Keratinocyte (primary cell): ENCODE measurements at regions not wholly inside any gene's neighbourhood (a gene's known extent, or its start where the extent isn't known, plus 50 kb on each side); places are given as distances from the start of the nearest gene placed in this dataset.

ENCODE experiments used
- DNase-seq: peaks from one replicate; pipeline ENCODE4 v3.0.0-alpha.2; 2011; ENCODE audit warnings: low read depth, missing footprints, low spot score
- FAIRE-seq: peaks from 2 replicates; lab custom pipeline; 2011; peaks lifted over from hg19 to GRCh38; lab: Jason Lieb, UNC
- H2AFZ ChIP-seq: 2 replicates; pipeline ENCODE4 v1.6.0; 2012; ENCODE audit warnings: low read length, control low read depth, inconsistent platforms; ENCODE audit not compliant: control insufficient read depth
- H3K27ac ChIP-seq: 2 replicates; pipeline ENCODE4 v1.5.1; 2011; ENCODE audit warnings: low read length; ENCODE audit not compliant: control insufficient read depth, insufficient read depth
- H3K27me3 ChIP-seq: 3 replicates; pipeline ENCODE4 v1.6.0; 2011; ENCODE audit warnings: low read length; ENCODE audit not compliant: control insufficient read depth, insufficient read depth; ENCODE audit errors: extremely low read depth
- H3K36me3 ChIP-seq, 2 experiments: 2 replicates in 1 of 2; 3 replicates in 1 of 2; pipeline ENCODE4 v1.5.1; 2011; ENCODE audit warnings: low read length in 2 of 2, mild to moderate bottlenecking in 1 of 2; ENCODE audit not compliant: control insufficient read depth in 2 of 2, insufficient read depth in 2 of 2; ENCODE audit errors: extremely low read depth in 1 of 2
- H3K4me1 ChIP-seq: 3 replicates; pipeline ENCODE4 v1.5.1; 2011; ENCODE audit warnings: low read length; ENCODE audit not compliant: control insufficient read depth, insufficient read depth; ENCODE audit errors: extremely low read depth
- H3K4me2 ChIP-seq: 3 replicates; pipeline ENCODE4 v1.6.0; 2011; ENCODE audit warnings: low read depth, low read length; ENCODE audit not compliant: control insufficient read depth, insufficient read depth; ENCODE audit errors: extremely low read depth
- H3K4me3 ChIP-seq, 3 experiments: fragments of 200-600 bp in 1 of 3; sonication (generic) in 1 of 3; 2 replicates in 2 of 3; 3 replicates in 1 of 3; pipeline ENCODE4 v1.5.1; 2011 to 2016; ENCODE audit warnings: low read length in 3 of 3, mild to moderate bottlenecking in 3 of 3, control low read depth in 2 of 3, inconsistent platforms in 1 of 3, low read depth in 1 of 3, mixed read lengths in 1 of 3, mixed run types in 1 of 3, moderate library complexity in 1 of 3; ENCODE audit not compliant: control insufficient read depth in 2 of 3, insufficient read depth in 2 of 3; ENCODE audit errors: extremely low read depth in 1 of 3
- H3K79me2 ChIP-seq: 2 replicates; pipeline ENCODE4 v1.6.0; 2012; ENCODE audit warnings: low read length; ENCODE audit not compliant: control insufficient read depth, insufficient read depth
- H3K9ac ChIP-seq: 3 replicates; pipeline ENCODE4 v1.6.0; 2011; ENCODE audit warnings: low read length; ENCODE audit not compliant: control insufficient read depth, insufficient read depth; ENCODE audit errors: extremely low read depth
- H3K9me1 ChIP-seq: 3 replicates; pipeline ENCODE4 v1.6.0; 2011; ENCODE audit warnings: low read length; ENCODE audit not compliant: control insufficient read depth, insufficient read depth; ENCODE audit errors: extremely low read depth
- H3K9me3 ChIP-seq: 2 replicates; pipeline ENCODE4 v1.5.1; 2012; ENCODE audit warnings: low read depth, low read length; ENCODE audit not compliant: control insufficient read depth
- H4K20me1 ChIP-seq: 3 replicates; pipeline ENCODE4 v1.6.0; 2011; ENCODE audit warnings: low read length; ENCODE audit not compliant: control insufficient read depth, insufficient read depth; ENCODE audit errors: extremely low read depth
- CTCF ChIP-seq, 3 experiments: IDR thresholded peaks in 1 of 3; conservative IDR thresholded peaks in 1 of 3; optimal IDR thresholded peaks in 1 of 3; 2 replicates in 2 of 3; 3 replicates in 1 of 3; pipeline versions ENCODE3 to v1.5.1; 2011; ENCODE audit warnings: low read length in 3 of 3, mild to moderate bottlenecking in 3 of 3, moderate library complexity in 2 of 3, control low read depth in 1 of 3, inconsistent platforms in 1 of 3; ENCODE audit not compliant: insufficient read depth in 2 of 3; ENCODE audit errors: extremely low read depth in 1 of 3
- EZH2 ChIP-seq: IDR thresholded peaks from one replicate; pipeline ENCODE4 v1.6.1; 2012; ENCODE audit warnings: inconsistent platforms, mild to moderate bottlenecking, low read length, moderate library complexity
- dilution Hi-C: fragments of 300-500 bp; cut with MboI; formaldehyde crosslinking; loops from one replicate; pipeline ENCODE4 v1.7.0; 2020; ENCODE audit warnings: low sequenced_read_pairs; ENCODE audit not compliant: extremely low pct_ligation_motif_present

GRCh38 chr9:109907810-109908458, 127.9 kb downstream of the PALM2AKAP2 start:
- Histone ChIP-seq H3K4me3 (no peak overlapping the region), H3K4me1 (peaks cover 33% of the 10 kb centered on the region), H4K20me1 (no peaks in the 10 kb centered on the region), H3K27me3 (no peaks in the 10 kb centered on the region), H3K79me2 (no peaks in the 10 kb centered on the region), H2AFZ (no peak overlapping the region), H3K9ac (no peak overlapping the region), H3K9me3 (no peaks in the 10 kb centered on the region), H3K9me1 (no peaks in the 10 kb centered on the region), H3K27ac (no peak overlapping the region), H3K4me2 (no peak overlapping the region), H3K36me3 (no peaks in the 10 kb centered on the region)
- dilution Hi-C loops = loop anchor here (25.0 kb wide), 1 partner anchor 154 kb away; no protein-coding TSS in a partner anchor
- TF ChIP-seq CTCF (optimal IDR thresholded peaks at IDR 0.05 in 1 of 3, IDR thresholded peaks at IDR 0.05 in 1 of 3, conservative IDR thresholded peaks at IDR 0.05 in 1 of 3; ENCODE audit: extremely low read depth in 1 of 3, insufficient read depth in 2 of 3, low read length in 3 of 3) (no peak), EZH2 (no peak)
- DNase-seq = no peak
- FAIRE-seq = no peak

- FAIRE-seq (no peak), DNase-seq (no peak)
- H3K4me1 ChIP-seq = peaks cover 39% of the 10 kb centered on the region
- no peaks in the 10 kb centered on the region for H3K36me3 ChIP-seq
- H3K4me3 ChIP-seq = no peak overlapping the region
- no peaks in the 10 kb centered on the region for H3K9me1 ChIP-seq
- no peak for TF ChIP-seq CTCF (optimal IDR thresholded peaks at IDR 0.05 in 1 of 3, IDR thresholded peaks at IDR 0.05 in 1 of 3, conservative IDR thresholded peaks at IDR 0.05 in 1 of 3; ENCODE audit: extremely low read depth in 1 of 3, insufficient read depth in 2 of 3, low read length in 3 of 3)
- TF ChIP-seq EZH2 = no peak
- no peaks in the 10 kb centered on the region for H4K20me1 ChIP-seq
- no peak overlapping the region for H2AFZ ChIP-seq
- H3K9ac ChIP-seq = no peak overlapping the region
- dilution Hi-C loops = loop anchor here (25.0 kb wide), 1 partner anchor 154 kb away; no protein-coding TSS in a partner anchor
- no peak overlapping the region for H3K27ac ChIP-seq
- H3K79me2 ChIP-seq = no peaks in the 10 kb centered on the region
- H3K27me3 ChIP-seq = no peaks in the 10 kb centered on the region
- H3K4me2 ChIP-seq = no peak overlapping the region
- no peaks in the 10 kb centered on the region for H3K9me3 ChIP-seq
Observed at GRCh38 chr9:109908459-109909390, 128.7 kb downstream of the PALM2AKAP2 start.
